SU-DHL-6 (cell line): ENCODE measurements at regions not wholly inside any gene's neighbourhood (a gene's known extent, or its start where the extent isn't known, plus 50 kb on each side); places are given as distances from the start of the nearest gene placed in this dataset.

Experiments
- H2AFZ ChIP-seq: fragments of 200-600 bp; sonication (generic); 2 replicates; pipeline ENCODE4 v1.6.1; 2014; ENCODE audit warnings: low read depth, mild to moderate bottlenecking, moderate library complexity, mixed read lengths, antibody characterized with exemption, low read length; ENCODE audit not compliant: severe bottlenecking
- H3F3A ChIP-seq: fragments of 200-600 bp; shearing (Covaris generic); 2 replicates; pipeline ENCODE4 v1.6.0; 2016; ENCODE audit warnings: antibody characterized with exemption, mild to moderate bottlenecking; ENCODE audit not compliant: insufficient read depth
- H3K27ac ChIP-seq: fragments of 200-600 bp; sonication (generic); 2 replicates; pipeline ENCODE4 v1.5.1; 2016; ENCODE audit warnings: low read depth, mild to moderate bottlenecking, low read length, moderate library complexity, mixed read lengths
- H3K27me3 ChIP-seq: fragments of 200-600 bp; sonication (generic), shearing (Covaris generic); 2 replicates; pipeline ENCODE4 v1.6.0; 2014; ENCODE audit warnings: mild to moderate bottlenecking, low read length
- H3K36me3 ChIP-seq: fragments of 200-600 bp; sonication (generic); 2 replicates; pipeline ENCODE4 v1.6.1; 2014; ENCODE audit warnings: mild to moderate bottlenecking, low read length, mixed read lengths
- H3K4me2 ChIP-seq: fragments of 300-600, 200-600 bp; shearing (Covaris generic), sonication (generic); 2 replicates; pipeline ENCODE4 v1.6.0; 2014; ENCODE audit warnings: low read length, low read depth, mild to moderate bottlenecking; ENCODE audit not compliant: poor library complexity, severe bottlenecking
- H3K4me3 ChIP-seq: fragments of 200-600 bp; sonication (generic); 2 replicates; pipeline ENCODE4 v1.5.1; 2014; ENCODE audit warnings: antibody characterized with exemption, low read length, mild to moderate bottlenecking, mixed read lengths; ENCODE audit not compliant: insufficient read depth, poor library complexity, severe bottlenecking
- H3K79me2 ChIP-seq: fragments of 200-600 bp; sonication (generic); 2 replicates; pipeline ENCODE4 v1.6.1; 2014; ENCODE audit warnings: mild to moderate bottlenecking, low read length, moderate library complexity; ENCODE audit not compliant: insufficient read depth
- H3K9ac ChIP-seq: fragments of 200-600 bp; sonication (generic); 2 replicates; pipeline ENCODE4 v1.7.0; 2014; ENCODE audit warnings: mild to moderate bottlenecking, low read length
- H3K9me2 ChIP-seq: fragments of 200-600 bp; sonication (generic); replicated peaks from 2 replicates; pipeline ENCODE4 v1.6.1; 2014; ENCODE audit warnings: low read length; ENCODE audit not compliant: insufficient read depth
- H3K9me3 ChIP-seq: fragments of 200-600 bp; sonication (generic); 2 replicates; pipeline ENCODE4 v1.6.1; 2014; ENCODE audit warnings: low read length, mixed read lengths; ENCODE audit not compliant: insufficient read depth
- H4K20me1 ChIP-seq: fragments of 200-600 bp; sonication (generic); 2 replicates; pipeline ENCODE4 v1.6.1; 2014; ENCODE audit warnings: low read depth, mild to moderate bottlenecking, antibody characterized with exemption, low read length, moderate library complexity, mixed read lengths
- CTCF ChIP-seq: fragments of 200-600 bp; sonication (generic); IDR thresholded peaks from one replicate; pipeline ENCODE4 v1.5.1; 2017; ENCODE audit warnings: antibody characterized with exemption, mild to moderate bottlenecking, low read length, moderate library complexity; ENCODE audit not compliant: insufficient read depth, poor library complexity, severe bottlenecking
- EZH2phosphoT487 ChIP-seq: fragments of 200-600 bp; sonication (generic), shearing (Covaris generic); conservative IDR thresholded peaks from 2 replicates; pipeline ENCODE4 v1.6.1; 2018; ENCODE audit warnings: mild to moderate bottlenecking, antibody characterized with exemption, low read length, moderate library complexity, mixed read lengths

DNA sequence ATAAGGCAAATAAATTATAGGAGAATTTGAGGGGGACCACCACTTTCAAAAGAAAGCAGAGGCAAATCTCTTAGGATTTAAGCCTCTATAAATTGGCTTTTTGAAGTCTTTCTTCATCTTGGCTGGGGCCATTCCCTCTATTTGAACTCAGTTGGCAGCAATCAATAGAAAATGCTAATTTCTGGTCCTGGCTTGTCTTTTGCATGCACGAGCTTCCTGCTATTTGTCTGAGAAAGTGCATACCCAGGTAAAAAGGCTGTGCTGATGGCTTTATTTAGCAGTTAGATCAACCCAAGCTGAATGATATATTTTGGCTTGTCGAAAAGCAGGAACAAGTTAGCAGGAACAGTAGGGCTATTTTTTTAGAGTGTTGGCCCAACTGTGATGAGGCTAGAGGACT is 64.1 kb upstream of the GRAMD1B start:
- H3K9ac ChIP-seq = no peak overlapping the region
- no peaks in the 10 kb centered on the region for H3F3A ChIP-seq
- H4K20me1 ChIP-seq = no peaks in the 10 kb centered on the region
- no peaks in the 10 kb centered on the region for H3K9me3 ChIP-seq
- no peak overlapping the region for H3K4me3 ChIP-seq
- H3K27me3 ChIP-seq = no peaks in the 10 kb centered on the region
- no peaks in the 10 kb centered on the region for H3K79me2 ChIP-seq
- TF ChIP-seq EZH2phosphoT487 = no peak
- no peak overlapping the region for H2AFZ ChIP-seq
- H3K27ac ChIP-seq = no peak overlapping the region
- H3K9me2 ChIP-seq = no peaks in the 10 kb centered on the region
- H3K4me2 ChIP-seq = no peak overlapping the region
- H3K36me3 ChIP-seq = no peaks in the 10 kb centered on the region

DNA sequence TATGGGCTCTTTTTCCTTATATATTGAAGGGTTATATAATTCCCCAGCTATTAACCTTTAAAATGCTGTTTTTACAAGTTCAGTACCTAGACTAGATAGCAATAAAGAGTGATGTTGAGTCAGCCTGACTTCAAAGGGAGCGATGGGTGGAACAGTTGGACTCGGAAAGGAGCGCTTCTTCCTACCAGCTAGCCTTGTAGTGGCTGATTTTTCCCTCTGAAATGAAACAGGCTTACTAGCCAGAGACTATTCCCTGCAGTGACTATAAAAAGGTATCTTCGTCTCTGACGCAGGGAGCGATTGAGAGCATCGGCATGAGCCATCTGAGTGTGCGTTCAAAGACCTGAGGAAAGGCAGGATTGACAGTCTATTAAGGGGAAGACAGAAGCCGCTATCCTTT is 66.0 kb upstream of the GRAMD1B start:
- H3K79me2 ChIP-seq = no peaks in the 10 kb centered on the region
- no peaks in the 10 kb centered on the region for H3K36me3 ChIP-seq
- no peaks in the 10 kb centered on the region for H4K20me1 ChIP-seq
- H3K9me3 ChIP-seq = no peaks in the 10 kb centered on the region
- H2AFZ ChIP-seq = no peak overlapping the region
- no peaks in the 10 kb centered on the region for H3F3A ChIP-seq
- no peak overlapping the region for H3K27ac ChIP-seq
- H3K9me2 ChIP-seq = no peaks in the 10 kb centered on the region
- no peak overlapping the region for H3K9ac ChIP-seq
- no peak overlapping the region for H3K4me3 ChIP-seq
- no peak overlapping the region for H3K4me2 ChIP-seq
- no peaks in the 10 kb centered on the region for H3K27me3 ChIP-seq
- TF ChIP-seq EZH2phosphoT487 (no peak), CTCF (no peak)

DNA sequence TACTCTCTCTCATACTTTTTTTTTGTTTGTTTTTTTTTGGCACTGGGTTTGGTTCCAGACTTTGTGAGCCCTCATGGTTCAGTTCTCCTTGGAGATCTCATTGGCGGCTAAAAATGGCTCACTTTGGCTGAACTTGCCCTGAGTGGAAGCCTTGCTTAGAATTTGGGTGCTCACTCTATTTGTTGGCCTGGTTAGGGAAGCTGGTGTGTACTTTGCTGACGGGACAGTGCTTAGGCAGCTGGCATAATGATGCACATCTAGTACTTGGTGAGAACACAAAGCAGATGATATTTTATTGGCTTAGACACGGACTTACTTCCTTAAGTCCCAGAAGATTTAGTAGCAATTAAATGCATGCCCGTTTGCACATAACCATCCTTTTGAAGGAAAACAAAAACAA is 66.5 kb upstream of the GRAMD1B start:
- no peak overlapping the region for H3K4me2 ChIP-seq

GRCh38 chr11:123362941-123363340 is 67.1 kb upstream of the GRAMD1B start:
- no peaks in the 10 kb centered on the region for H3K9me2 ChIP-seq
- H3K4me2 ChIP-seq = peak overlapping the region; percentile 10
- no peaks in the 10 kb centered on the region for H3K27me3 ChIP-seq
- H3K27ac ChIP-seq = no peak overlapping the region
- H4K20me1 ChIP-seq = no peaks in the 10 kb centered on the region
- no peaks in the 10 kb centered on the region for H3K79me2 ChIP-seq
- no peaks in the 10 kb centered on the region for H3K9me3 ChIP-seq
- H3K4me3 ChIP-seq = no peak overlapping the region
- no peak overlapping the region for H2AFZ ChIP-seq
- no peaks in the 10 kb centered on the region for H3F3A ChIP-seq
- TF ChIP-seq EZH2phosphoT487 = no peak
- no peak for TF ChIP-seq CTCF
- no peaks in the 10 kb centered on the region for H3K36me3 ChIP-seq
- H3K9ac ChIP-seq = no peak overlapping the region

More for the DNA sequence above, 66.5 kb upstream of the GRAMD1B start:
- Histone ChIP-seq H3K27ac (no peak overlapping the region), H2AFZ (no peak overlapping the region), H3K9me2 (no peaks in the 10 kb centered on the region), H3K4me3 (no peak overlapping the region), H3K36me3 (no peaks in the 10 kb centered on the region), H3K9ac (no peak overlapping the region), H3K9me3 (no peaks in the 10 kb centered on the region), H3K79me2 (no peaks in the 10 kb centered on the region), H3K27me3 (no peaks in the 10 kb centered on the region), H4K20me1 (no peaks in the 10 kb centered on the region), H3F3A (no peaks in the 10 kb centered on the region)
- TF ChIP-seq EZH2phosphoT487 (no peak), CTCF (no peak)
